ENCODE measurements at regions not wholly inside any gene's neighbourhood (a gene's known extent, or its start where the extent isn't known, plus 50 kb on each side); places are given as distances from the start of the nearest gene placed in this dataset.

DNA sequence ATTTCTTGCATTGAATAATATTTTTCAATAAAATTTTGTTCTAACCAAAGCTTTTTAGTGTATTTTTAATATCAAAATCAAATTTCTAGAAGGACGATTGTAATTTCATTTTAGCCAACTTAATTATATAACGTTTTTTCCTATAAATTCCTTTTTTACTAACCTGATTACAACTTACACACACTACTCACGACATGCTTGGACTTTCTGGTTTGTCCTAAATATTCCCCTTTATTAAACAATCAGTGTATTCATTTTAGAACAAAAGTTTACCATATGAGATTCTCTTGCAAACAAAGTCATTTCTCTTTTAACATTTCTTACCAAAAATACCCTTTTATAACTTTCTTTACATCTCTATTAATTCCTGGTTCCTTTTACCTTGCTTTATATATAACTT, 173.7 kb downstream of the PWWP3B start:
- H3K27me3 Mint-ChIP-seq (ENCODE audit: low read depth) = no peaks in the 10 kb centered on the region
- H3K4me3 Mint-ChIP-seq = no peak overlapping the region
- no peak overlapping the region for H3K27ac Mint-ChIP-seq
- TF ChIP-seq, protein P1, sequence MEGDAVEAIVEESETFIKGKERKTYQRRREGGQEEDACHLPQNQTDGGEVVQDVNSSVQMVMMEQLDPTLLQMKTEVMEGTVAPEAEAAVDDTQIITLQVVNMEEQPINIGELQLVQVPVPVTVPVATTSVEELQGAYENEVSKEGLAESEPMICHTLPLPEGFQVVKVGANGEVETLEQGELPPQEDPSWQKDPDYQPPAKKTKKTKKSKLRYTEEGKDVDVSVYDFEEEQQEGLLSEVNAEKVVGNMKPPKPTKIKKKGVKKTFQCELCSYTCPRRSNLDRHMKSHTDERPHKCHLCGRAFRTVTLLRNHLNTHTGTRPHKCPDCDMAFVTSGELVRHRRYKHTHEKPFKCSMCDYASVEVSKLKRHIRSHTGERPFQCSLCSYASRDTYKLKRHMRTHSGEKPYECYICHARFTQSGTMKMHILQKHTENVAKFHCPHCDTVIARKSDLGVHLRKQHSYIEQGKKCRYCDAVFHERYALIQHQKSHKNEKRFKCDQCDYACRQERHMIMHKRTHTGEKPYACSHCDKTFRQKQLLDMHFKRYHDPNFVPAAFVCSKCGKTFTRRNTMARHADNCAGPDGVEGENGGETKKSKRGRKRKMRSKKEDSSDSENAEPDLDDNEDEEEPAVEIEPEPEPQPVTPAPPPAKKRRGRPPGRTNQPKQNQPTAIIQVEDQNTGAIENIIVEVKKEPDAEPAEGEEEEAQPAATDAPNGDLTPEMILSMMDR (IDR thresholded peaks at IDR 0.05; ENCODE audit: unreplicated experiment in 3 of 3) = no peak
- H3K4me1 Mint-ChIP-seq = no peaks in the 10 kb centered on the region
- no peaks in the 10 kb centered on the region for H3K36me3 Mint-ChIP-seq (ENCODE audit: low read depth)
- H3K9me3 Mint-ChIP-seq = peaks cover 22% of the 10 kb centered on the region

DNA sequence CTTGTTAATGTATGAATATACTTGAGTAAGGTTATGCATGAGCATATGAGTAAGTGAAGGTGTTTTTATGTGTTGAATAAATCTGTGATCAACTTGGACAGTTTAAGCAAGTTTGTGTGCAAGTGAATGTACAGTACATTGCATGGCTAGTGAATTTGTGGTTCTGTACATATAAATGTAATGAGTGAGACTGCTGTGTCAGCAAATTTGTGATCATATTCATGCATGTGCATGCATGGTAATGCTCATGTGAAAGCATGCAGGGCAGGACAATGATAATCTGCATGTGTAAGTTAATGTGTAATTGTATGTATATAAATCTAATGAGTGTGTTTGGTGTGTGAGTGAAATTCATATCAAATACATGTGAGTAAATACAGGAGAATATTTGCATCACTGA, 188.5 kb downstream of the PWWP3B start:
- Mint-ChIP-seq H3K36me3 (ENCODE audit: low read depth) (no peaks in the 10 kb centered on the region), H3K4me3 (no peak overlapping the region), H3K9me3 (peaks cover 5% of the 10 kb centered on the region), H3K4me1 (no peaks in the 10 kb centered on the region), H3K27me3 (ENCODE audit: low read depth) (no peaks in the 10 kb centered on the region), H3K27ac (no peak overlapping the region)
- TF ChIP-seq, protein P1 (IDR thresholded peaks at IDR 0.05; ENCODE audit: unreplicated experiment in 3 of 3) = no peak

DNA sequence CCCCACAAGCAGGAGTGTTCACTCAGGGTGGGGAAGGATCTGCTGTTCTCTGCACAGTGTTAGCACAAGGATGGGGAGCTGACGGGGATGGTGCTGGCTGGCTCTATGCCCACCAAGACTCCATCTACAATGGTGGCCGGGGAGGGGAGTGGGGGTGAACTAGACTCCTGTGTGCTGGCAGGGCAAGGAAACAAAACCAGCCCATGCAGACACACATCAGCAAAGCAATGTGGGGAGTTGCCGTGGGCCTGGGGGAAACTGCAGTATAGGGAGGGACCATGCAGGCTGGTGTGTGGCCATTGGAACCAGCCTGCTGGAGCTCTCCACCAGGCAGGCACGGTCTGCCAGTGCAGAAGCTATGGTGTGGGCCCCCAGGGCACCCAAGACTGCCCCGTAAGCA, 195.1 kb downstream of the PWWP3B start:
- TF ChIP-seq, protein P1 (IDR thresholded peaks at IDR 0.05; ENCODE audit: unreplicated experiment in 3 of 3) = no peak
- Mint-ChIP-seq H3K27me3 (ENCODE audit: low read depth) (no peaks in the 10 kb centered on the region), H3K36me3 (ENCODE audit: low read depth) (no peaks in the 10 kb centered on the region), H3K4me1 (no peaks in the 10 kb centered on the region), H3K9me3 (peaks cover 8% of the 10 kb centered on the region), H3K4me3 (no peak overlapping the region), H3K27ac (no peak overlapping the region)

DNA sequence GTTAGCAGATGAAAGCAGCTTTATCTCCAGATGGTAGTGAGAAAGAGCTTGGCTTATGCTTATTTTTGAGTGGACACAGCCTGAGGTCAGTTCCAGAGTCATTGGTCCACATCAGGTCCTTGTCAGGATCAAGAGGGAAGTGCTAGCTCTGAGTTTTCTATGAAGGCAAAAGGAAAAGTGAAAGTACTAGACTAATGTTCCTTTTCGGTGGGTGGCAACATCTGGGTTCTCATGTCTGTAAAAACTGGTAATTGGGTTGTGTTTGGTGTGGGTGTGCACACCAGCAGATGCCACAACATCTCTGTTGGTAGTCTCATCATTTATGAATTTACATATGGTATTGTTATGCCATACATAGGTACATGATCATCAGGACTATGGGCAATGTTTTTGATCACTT, 210.5 kb downstream of the PWWP3B start:
- H3K27me3 Mint-ChIP-seq (ENCODE audit: low read depth) = no peaks in the 10 kb centered on the region
- TF ChIP-seq, protein P1 (IDR thresholded peaks at IDR 0.05; ENCODE audit: unreplicated experiment in 3 of 3) = no peak
- no peak overlapping the region for H3K4me3 Mint-ChIP-seq
- no peak overlapping the region for H3K27ac Mint-ChIP-seq
- H3K9me3 Mint-ChIP-seq = peaks cover 18% of the 10 kb centered on the region
- no peaks in the 10 kb centered on the region for H3K36me3 Mint-ChIP-seq (ENCODE audit: low read depth)
- H3K4me1 Mint-ChIP-seq = no peaks in the 10 kb centered on the region

DNA sequence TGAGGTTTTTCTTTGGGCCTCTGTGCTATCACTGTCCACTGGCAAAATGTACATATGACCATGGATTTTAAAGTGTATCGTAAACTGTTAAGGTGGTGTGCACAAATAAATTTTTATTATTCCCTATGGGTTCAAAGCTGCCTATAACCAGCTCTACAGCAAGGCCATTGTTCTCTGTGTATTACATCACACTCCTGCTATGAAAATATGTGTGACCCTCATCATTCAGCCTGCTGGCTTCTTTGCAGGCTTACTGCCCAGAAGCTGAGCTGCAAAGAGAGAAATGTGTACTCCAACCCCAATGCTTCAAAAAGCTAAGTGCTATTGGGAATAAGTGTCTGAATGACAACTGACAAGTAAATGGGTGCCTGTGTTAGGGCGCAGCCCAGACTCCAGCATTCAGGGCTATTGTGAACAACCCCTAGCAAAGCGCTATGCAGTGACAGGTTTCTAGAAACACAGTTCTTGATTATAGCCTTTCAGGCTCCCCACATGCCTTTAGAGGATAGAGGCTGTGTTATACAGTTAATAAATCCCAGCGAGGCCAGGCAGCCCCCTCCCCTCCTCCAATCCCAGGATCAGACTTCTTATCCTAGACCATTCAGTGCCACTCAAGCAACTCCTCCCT, 220.4 kb upstream of the RADX start:
- H3K4me3 Mint-ChIP-seq = no peak overlapping the region
- no peaks in the 10 kb centered on the region for H3K4me1 Mint-ChIP-seq
- H3K27me3 Mint-ChIP-seq (ENCODE audit: low read depth) = no peaks in the 10 kb centered on the region
- no peak overlapping the region for H3K27ac Mint-ChIP-seq
- no peaks in the 10 kb centered on the region for H3K36me3 Mint-ChIP-seq (ENCODE audit: low read depth)
- TF ChIP-seq, protein P1 (IDR thresholded peaks at IDR 0.05; ENCODE audit: unreplicated experiment in 3 of 3) = no peak
- H3K9me3 Mint-ChIP-seq = no peaks in the 10 kb centered on the region

DNA sequence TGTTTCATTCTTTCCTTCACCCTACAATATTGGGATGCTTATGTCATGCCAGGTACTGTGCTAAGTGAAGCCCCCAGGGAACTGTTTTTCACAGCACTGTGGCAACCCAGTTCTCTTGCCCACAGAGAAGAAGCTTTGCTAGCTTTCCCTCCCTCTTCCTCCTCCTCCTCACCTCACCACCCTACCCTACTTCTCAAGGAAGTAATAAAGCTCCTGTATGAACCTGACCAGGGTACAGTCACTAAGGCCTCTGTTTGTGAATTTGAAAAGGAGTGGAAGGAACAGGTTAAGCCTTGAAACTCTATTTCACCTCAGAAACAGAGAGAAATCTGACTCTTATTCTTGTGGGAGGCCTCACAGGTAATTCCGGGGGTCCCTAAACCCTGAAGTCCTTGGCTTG, 219.4 kb upstream of the RADX start:
- Mint-ChIP-seq H3K4me1 (no peaks in the 10 kb centered on the region), H3K4me3 (no peak overlapping the region), H3K36me3 (ENCODE audit: low read depth) (no peaks in the 10 kb centered on the region), H3K9me3 (no peaks in the 10 kb centered on the region), H3K27me3 (ENCODE audit: low read depth) (no peaks in the 10 kb centered on the region), H3K27ac (no peak overlapping the region)
- TF ChIP-seq, protein P1 (IDR thresholded peaks at IDR 0.05; ENCODE audit: unreplicated experiment in 3 of 3) = no peak

Data from nephron (organoid).